NCI-H82 (cell line): ENCODE measurements at regions not wholly inside any gene's neighbourhood (a gene's known extent, or its start where the extent isn't known, plus 50 kb on each side); places are given as distances from the start of the nearest gene placed in this dataset.

Experiments
- DNase-seq: peaks from one replicate; lab custom pipeline; 2025; lab: John Stamatoyannopoulos, UW

DNA sequence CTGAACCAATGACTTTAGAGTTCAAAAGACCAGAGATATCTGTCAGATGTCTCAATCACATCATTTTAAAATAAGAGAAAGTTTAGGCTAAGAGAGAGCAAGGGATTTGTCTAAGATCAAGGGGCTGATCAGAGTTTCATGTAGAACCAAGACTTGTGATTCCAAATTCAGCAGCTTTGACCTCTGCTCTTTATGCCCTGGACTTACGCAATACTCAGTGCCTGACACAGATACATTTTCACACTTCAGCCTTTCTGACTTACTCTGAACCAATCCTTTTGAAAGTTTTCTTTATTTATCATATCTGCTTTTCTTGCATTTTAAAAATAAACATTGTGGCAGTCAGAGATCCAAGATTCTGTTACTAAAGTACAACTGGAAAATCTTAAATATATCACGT is 428.0 kb downstream of the PLPP3 start:
- no peak for DNase-seq

DNA sequence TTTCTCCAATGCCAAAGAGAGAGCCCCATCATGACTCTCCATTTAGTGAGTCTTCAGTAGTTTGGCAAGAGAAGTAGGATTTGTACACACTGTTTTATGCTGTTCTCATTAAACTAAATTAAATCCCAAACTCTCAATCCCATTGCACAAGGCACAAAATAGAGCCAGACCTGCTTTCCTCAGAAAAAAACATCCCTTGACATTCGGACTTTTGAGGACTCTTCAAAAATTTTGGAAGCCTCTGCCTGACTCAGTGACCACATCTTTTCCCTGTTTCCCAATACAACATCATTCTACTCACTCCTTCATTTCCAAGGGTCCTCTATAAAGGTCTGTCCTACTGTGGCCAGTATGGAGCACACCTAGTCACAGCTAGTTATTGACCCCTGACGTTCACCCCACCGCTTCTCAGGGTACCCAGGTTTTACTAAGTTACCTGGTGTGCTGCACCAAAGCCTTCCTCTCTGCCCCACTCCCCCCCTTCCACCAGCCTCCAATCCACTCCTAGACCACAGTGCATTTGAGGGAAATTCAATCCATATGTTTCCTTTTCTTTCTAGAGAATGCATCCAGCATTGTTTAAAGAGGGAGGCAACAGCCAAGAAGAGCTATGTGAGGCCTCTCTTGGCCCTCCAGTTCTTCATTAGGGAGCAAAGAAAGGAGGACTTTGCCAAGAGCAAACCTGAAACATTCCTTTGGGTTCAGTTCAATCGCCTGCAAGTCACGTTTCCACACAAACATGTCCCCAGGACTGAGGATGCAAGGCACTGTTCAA is 428.7 kb downstream of the PLPP3 start:
- no peak for DNase-seq

DNA sequence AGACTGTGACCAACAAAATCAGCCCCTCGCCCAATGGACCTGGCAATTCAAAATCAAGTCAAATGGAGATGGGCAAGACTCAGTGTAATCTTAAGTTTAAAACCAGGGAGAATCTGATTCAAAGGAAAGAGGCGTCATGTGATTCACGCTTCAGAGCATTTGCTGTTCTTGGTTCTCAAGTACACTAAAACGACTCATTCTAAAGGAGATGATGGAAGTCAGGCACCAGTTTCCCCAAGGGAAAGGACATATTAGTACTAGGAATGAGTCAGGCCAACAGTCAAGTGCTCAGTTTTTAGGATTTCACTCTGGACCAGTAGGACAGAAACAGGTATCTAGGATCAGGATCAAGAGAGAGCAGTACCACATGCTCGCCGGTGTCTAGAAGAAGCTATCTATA is 429.6 kb downstream of the PLPP3 start:
- no peak for DNase-seq

DNA sequence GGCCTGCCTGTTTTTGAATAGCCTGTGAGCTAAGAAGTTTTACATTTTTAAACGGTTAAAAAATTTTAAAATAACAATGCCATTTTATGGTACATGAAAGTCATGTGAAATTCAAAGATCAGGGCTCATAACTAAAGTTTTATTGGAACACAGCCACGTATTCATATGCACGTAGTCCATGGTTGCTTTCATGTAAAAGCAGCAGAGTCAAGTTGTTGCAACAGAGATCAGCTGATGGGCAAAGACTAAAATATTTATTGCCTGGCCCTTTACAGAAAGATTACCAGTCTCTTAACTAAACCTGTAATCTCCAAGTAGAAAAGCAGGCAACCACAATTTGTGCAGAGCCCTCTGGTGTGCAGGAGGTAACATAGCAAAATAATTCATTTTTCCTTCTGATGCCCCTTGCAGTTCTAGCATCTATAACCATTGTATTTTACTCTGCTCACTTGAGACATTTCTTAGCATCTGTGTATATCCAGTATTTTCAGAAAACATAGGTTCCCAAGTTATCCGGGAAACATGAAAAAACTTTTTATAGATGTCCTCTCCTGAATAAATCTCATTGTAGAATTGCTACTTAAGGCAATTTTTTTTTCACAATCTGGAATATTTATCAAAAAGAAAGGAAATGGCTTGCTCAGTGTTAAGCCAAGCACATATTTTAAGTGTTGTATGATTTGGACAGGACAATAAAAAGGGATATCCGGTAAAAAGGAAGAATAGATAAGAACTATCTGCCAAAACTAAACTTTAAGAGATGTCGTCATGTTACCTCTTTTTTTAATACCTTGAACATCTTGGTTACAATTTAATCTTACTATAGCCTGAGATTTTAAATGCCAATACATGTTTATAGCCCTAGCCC is 430.8 kb downstream of the PLPP3 start:
- no peak for DNase-seq

DNA sequence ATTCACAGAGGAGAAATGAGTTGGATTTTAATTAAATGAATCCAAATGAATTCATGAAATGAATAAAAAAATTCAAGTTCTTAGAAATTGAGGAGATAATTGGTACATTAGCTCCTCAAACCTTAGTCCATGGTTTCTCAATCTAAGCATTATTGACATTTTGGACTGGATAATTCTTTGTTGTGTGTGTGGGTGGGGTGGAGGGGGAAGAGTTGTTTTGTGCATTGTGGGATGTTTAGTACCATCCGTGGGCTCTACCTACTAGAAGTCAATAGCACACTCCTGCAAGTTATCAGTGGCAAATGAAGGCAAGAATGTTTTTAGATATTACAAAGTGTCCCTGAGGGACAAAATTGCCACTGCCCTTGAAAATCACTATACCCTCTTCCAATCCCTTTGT is 431.9 kb downstream of the PLPP3 start:
- DNase-seq: no peak

DNA sequence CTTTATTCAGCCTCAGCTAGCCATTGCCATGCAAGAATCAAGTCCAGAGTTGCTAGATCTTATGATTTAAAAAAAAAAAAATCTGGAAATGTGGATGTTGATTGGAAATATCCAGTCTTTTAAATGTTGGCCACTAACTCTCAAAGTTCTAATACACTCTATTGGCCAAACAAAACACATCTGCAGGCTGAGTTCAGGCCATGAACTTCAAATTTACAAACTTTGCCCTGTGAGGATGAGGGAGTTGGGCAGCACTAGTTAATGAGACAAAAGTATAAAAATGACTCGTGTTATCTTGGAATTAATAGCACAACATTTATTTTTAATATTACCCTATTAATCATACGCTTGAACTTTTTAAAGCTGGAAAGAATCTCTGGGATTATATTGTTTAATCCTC is 432.3 kb downstream of the PLPP3 start:
- DNase-seq: no peak

DNA sequence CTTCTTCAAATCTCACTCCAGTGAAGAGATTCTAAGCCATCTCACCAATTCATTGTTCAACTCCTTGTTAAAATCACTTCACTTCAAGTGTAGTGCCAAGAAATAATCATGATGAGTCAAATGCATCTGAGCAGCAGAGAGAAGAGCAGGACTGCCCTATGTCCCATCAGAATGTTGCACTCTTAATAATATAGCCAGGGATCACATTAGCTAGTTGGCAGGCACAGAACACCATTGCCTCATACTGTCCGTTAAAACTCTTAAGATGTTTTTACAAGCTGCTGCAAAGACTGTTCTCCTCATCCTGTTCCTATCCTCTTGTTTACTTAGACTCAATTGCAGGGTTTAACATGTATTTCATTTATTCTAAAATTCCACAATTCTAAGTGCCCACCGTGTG is 432.9 kb downstream of the PLPP3 start:
- DNase-seq: no peak

DNA sequence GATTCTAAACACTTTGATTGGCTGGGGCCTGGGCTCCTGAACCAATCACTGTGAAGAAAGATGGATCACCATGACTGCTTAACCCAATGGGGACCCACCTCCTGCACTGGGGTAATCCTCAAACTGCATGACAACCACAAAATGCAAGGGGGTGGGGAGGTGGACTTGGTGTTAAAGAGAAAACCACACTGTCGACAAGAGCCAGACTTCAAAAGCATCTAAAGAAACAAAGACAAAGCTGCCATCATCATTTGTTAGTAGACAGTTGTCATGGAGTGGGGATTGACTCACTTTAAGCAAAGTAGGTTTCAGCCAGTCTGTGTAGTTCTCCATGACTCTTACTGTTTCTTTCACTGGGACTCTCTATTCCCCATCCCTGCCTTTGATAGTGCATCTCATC is 433.8 kb downstream of the PLPP3 start:
- no peak for DNase-seq

DNA sequence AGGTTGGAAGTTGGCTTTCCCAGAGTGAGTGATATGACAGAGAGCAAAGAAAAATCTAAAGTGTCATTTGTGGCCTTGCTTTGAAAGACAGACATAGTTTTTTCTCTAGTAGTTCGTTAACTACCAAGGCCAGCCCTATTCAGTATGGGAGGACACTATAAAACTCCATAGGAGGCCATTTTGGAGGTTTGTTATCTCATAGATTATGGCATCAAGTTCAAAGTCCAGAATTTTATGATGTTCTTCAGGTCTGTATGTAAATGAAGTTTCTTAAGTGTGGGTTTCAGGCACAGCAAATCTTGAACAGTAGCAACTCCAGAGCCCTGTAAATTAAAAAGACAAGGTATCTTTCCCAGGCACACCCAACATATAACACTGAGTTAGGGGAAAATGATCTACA is 437.1 kb downstream of the PLPP3 start:
- no peak for DNase-seq

DNA sequence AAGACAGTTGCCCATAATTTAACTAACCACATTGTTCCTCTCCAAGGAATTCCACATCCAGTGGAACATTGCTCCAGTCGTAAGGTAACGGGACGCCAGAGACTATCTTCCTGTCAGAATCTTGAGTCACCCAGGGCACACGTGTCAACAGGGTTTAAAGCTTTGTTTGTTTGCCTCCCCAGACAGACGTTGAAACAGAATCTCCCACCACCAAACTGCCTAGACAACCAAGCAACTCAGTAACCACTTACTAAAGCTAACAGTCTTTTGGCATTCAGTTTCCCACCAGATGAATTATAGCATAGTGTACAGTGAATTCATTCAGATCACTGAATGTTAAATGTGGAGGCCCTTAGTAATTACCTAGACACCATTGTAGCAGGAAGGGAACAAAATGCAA is 439.5 kb downstream of the PLPP3 start:
- no peak for DNase-seq

DNA sequence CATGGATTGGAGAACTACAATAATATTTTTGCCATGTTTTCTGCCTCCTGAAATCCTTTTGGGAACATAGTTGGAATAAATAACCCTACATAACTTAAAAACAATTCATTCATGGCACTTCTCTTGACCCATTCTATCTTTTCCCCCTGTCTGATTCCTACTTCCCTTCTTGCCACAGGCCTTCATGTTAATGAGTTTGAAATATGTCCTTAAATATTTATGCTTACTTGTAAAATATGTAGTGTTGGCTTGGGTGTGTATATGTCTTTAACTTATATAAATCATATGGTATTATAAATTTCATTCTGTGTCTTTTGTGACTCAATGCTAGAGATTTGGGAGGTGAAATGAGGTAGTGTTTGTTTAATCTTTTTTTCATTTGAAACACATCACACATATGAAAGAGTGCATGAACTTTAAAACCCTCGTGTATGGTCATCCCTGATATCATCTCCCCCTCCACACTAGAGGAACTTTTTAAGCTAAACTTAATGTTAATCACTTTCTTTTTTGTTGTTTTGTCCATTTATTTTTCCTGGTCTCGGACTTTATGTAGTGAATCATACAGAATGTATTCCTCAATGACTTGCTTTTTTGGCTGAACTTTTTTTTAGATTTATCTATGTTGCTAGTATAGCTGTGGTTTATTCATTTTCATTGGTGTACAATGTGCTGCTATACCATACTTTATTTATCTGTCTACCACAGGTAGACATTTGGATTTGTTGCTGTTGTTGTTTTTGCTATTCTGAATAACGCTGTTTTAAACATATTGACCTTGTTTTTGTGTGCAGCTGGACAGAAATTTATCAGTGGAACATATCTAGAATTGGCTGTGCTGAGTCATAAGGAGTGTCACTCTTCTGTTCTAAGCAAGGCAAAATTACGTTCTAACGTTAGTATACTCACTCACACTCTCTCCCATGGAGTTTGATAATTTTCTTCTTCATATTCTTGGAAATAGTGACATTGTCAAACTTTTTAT is 441.6 kb downstream of the PLPP3 start:
- DNase-seq: no peak

DNA sequence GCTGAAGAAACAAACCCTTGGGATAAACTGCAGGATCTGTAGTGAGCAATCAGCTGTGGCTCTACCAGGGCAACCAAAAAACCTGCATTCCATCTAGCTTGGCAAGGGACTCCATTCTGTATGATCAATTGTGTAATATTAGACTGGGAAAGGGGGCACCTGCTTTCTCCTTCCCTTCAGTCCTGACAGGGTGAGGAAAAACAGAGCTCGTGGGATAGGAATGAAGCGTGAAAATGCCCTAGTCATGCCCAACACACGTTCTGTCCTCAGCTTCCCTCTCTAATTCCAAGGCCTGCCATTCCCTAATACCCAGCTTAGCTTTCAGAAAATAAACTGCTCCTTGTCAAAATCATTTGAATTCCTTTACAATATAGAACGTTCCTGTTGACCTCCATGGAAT is 442.3 kb downstream of the PLPP3 start:
- DNase-seq: no peak

DNA sequence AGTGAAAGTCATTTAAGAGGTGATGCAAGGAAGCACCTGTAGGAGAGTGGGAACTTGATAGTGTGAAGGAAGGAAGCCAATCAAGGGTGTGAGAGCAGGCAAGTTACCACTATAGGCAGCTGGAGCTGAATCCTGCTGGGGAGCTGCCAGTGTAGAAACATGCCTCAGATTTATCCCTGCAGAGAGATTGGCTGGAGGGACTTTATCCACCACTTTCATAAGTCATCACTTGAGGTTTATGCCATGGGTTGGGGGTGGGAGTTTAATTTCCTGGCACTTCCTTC is 443.6 kb downstream of the PLPP3 start:
- DNase-seq: no peak

DNA sequence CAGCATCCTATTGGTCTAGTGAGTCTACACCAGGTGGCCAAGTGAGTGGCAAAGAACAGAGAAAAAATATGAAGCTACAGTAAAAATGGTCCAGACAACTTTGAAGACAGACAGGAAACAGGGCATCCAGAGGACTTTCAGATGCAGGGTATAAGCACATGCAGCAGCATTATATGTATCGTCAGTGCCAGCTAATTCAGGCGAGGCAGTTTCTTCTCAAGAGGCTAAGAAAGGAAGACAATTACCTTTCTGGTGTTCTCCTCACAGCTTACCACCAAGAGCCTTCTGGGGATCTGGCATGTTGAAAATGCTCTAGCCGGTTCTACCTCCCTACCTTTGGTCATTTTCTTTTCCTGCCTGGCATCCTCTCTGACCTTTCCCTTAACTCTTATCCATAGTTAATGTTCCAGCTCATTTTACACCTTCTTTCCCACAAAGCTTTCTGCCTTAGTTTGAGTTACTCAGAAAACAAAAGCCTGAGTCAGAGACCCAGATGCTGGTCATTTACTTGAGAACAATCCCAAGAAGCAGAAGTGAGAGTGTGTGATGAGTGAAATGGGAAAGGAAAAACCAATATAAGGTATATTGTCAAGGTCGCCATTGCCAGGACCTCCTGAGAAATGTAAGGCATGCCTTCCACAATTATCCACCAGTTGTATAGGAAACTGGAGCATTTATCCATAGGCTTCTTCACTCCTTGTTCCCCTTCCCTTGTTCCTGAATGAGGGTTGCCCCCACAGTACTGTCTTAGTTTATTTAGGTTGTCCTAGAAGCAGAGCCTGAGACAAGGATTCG is 444.1 kb downstream of the PLPP3 start:
- DNase-seq: no peak

DNA sequence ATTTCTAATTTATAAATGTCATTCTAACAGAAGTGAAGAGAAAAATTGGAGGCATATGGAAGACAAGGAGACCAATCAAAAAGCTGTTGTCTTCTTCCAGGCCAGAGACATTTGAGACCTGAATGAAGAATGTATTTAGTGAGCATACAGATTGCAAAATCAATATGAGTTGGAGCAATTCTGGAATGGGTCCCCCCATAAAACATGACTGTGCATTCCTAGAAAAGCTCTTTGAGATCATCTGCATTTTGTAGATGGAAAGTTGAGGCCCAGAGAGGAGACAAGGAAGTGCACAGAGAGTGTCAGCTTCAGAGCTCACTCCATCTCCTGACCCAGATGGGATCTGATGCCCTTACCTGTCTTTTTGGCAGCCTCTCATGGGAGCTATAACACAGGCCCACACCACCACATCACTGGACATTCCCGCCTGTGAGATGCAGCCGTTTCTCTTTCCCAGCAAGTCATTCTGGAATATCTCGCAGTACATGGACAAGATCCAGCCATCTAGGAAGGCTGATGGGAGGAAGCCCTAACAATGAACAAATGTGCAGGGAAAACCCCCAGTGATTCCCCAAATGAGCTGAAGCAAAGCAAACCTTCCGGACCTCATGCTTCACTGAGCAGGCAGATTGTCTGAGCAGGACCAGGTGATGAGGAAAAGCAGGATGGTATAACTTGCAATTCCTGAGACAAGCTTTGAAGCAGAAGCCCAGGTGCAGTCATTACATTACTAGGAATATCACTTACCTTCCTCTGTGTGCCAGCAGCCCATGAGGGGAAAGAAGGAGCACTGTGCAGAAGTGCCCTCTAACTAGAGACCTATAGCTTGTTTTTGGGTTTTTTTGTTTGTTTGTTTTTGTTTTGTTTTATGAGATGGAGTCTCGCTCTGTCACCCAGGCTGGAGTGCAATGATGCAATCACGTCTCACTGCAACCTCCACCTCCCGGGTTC is 445.6 kb downstream of the PLPP3 start:
- no peak for DNase-seq

DNA sequence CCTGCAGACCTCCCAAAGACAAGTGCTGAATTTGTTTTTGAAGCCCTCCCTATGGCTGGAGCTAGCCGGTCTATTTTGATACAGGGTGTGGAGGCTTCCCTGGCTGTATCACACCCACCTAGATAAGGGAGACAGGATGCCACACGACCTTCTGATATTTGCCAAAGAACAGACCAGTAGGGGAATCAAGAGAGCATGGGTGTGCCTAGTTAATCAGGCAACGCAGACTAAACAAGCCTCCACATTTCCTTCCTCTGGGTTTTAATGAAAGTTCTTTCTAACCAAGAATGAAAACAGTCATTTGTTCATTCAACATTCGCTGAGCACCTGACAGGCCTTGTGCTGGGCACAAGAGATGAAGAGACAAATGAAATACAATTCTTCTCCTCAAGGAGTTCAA is 446.8 kb downstream of the PLPP3 start:
- no peak for DNase-seq

DNA sequence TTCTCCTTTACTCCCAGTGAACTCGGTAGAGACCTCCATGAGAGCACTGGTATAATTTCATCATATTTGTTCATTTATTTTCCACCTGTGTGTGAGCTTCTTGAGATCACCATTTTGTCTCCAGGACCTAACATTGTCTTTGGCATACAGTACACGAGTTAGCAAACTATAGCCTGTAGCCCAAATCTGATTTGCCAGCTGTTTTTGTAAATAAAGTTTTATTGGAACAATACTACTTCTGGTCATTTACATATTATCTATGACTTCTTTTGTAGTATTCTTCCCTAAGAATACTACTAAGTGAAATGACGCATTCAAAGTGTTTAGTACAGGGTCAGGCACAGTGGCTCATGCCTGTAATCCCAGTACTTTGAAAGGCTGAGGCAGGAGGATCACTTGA is 449.5 kb downstream of the PLPP3 start:
- DNase-seq: no peak

DNA sequence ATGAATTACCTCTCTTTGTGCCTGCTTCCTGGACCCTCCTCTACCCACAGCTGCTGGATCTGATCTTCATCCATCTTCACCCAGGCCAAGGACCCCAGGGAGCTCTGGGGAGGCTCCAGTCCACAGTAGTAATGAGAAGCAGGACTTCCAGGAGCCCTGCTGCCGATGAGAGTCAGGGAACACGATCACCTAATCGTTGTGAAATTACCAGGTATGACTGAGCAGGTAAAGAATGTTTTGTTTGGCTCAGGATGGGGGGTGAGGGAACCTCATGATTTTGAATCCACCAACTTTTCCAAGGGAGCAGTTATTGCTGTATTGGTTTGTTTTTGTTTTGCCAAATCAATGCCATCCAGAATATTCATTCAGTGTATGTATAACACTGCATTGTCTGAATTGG is 454.0 kb downstream of the PLPP3 start:
- DNase-seq: no peak

DNA sequence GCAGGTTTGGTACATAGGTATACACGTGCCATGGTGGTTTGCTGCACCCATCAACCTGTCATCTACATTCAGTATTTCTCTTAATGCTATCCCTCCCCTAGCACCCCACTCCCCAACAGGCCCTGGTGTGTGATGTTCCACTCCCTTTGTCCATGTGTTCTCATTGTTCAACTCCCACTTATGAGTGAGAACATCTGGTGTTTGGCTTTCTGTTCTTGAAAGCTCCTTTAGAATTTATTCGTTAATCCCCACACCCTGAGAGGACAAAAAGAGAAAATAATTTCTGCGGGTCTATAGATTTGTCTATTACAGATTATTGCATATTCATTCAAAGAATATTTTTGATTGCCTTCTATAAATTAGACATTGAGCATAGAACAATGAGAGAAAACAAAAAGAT is 455.5 kb downstream of the PLPP3 start:
- peak; percentile 85 for DNase-seq

DNA sequence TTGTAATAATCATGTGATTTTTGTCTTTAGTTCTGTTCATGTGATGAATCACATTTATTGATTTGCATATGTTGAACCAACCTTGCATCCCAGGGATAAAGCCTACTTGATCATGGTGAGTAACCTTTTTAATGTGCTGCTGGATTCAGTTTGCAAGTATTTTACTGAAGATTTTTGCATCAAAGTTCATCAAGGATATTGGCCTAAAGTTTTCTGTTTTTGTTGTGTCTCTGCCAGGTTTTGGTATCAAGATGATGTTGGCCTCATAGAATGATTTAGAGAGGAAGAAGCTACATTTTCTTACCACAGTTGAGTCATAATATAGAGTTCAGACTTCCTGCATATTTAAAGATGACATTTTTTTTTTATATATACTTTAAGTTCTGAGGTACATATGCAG is 455.9 kb downstream of the PLPP3 start:
- no peak for DNase-seq

DNA sequence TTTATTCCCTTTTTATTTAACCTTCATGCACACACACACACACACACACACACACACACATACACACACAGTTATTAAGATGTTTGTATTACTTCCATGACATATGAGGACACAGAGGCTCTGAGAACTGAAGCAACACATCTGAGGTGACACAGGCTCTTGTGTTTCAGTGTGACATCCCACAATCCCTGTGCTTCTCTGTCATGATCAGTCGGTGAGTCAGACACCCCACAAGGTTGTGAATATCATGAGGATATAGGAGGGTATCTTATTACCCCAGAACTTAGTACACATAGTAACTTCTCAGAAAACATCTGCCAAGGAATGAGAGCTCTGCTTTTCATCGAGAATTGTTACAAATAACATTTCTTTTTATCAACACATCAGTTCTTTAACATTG is 459.3 kb downstream of the PLPP3 start:
- no peak for DNase-seq
